Heart right ventricle (tissue), 16 donors: ENCODE measurements at regions not wholly inside any gene's neighbourhood (a gene's known extent, or its start where the extent isn't known, plus 50 kb on each side); places are given as distances from the start of the nearest gene placed in this dataset.

Source experiments
- ATAC-seq, 8 donors: fragments of 200-7000 bp; cut with Tn5 transposase; one replicate each; pipeline ENCODE4 v1.9.1; 2020; ENCODE audit warnings: mild to moderate bottlenecking in 8 of 8, moderate library complexity in 8 of 8, moderate number of reproducible peaks in 1 of 8
- DNase-seq, 2 donors: peaks; one replicate each; pipeline ENCODE4 v3.0.0-alpha.2; 2020
- H3K27ac ChIP-seq, 10 donors: fragments of 200-600 bp; sonication (generic) in 2 of 10; one replicate each; pipeline versions ENCODE4 v1.5.0 to v1.8.0; 2020 to 2022; ENCODE audit warnings: mild to moderate bottlenecking in 3 of 10
- H3K27me3 ChIP-seq, 7 donors: fragments of 200-600 bp; one replicate each; pipeline ENCODE4 v1.8.0; 2021 to 2022; ENCODE audit warnings: mild to moderate bottlenecking in 2 of 7
- H3K36me3 ChIP-seq, 9 donors: fragments of 200-600 bp; sonication (generic) in 1 of 9; one replicate each; pipeline versions ENCODE4 v1.5.0 to v1.8.0; 2020 to 2022; ENCODE audit warnings: mild to moderate bottlenecking in 2 of 9
- H3K4me1 ChIP-seq, 9 donors: fragments of 200-600 bp; sonication (generic) in 1 of 9; one replicate each; pipeline versions ENCODE4 v1.5.0 to v1.8.0; 2020 to 2022; ENCODE audit warnings: mild to moderate bottlenecking in 4 of 9
- H3K4me3 ChIP-seq, 10 donors: fragments of 200-600 bp; sonication (generic) in 2 of 10; one replicate each; pipeline versions ENCODE4 v1.5.0 to v1.8.0; 2020 to 2022; ENCODE audit warnings: mild to moderate bottlenecking in 7 of 10, moderate library complexity in 2 of 10
- H3K9me3 ChIP-seq, 11 donors: fragments of 200-600 bp in 10 of 11; sonication (generic) in 2 of 11; one replicate each; pipeline versions ENCODE4 v1.5.0 to v1.8.0; 2013 to 2022; ENCODE audit warnings: mild to moderate bottlenecking in 2 of 11, control low read depth in 1 of 11, moderate library complexity in 1 of 11
- CTCF ChIP-seq, 9 donors: fragments of 200-600 bp; sonication (generic) in 2 of 9; IDR thresholded peaks; one replicate each; pipeline versions ENCODE4 v1.5.0 to v1.8.0; 2021 to 2022; ENCODE audit warnings: antibody characterized with exemption in 9 of 9, mild to moderate bottlenecking in 5 of 9, moderate library complexity in 1 of 9
- WGBS, 2 donors: extraction: QIAGEN DNeasy Blood & Tissue Kit; methylation state at CpG; one replicate each; pipeline ENCODE4 v1.1.7; 2013; ENCODE audit warnings: inconsistent platforms in 1 of 2; 5-methylcytosine and 5-hydroxymethylcytosine counted together
- intact Hi-C, 10 donors: fragments of 100-400 bp; cut with DNase I; formaldehyde crosslinking; loops; one replicate each; pipeline versions ENCODE4 v1.11.1 to v1.14.2; 2022
- donor health status: Arrhythmogenic right ventricular cardiomyopathy.
- donor health status: ischemic (EF 13 %, LVEDD 7.1; RV severe dilation, severe dysfunction).
- donor health status: healthy with polysubstance abuse.
- donor health status: DM: no; HTN: yes; CAD: no.
- donor health status: DM: no; HTN: no; CAD: no.
- donor health status: ischemic (EF 25% LVEDD 6.9; RV normal size, moderate dysfunction).
- donor health status: ischemic (EF 25% LVEDD 5.7; RV mildly dilated, moderate dysfunction).
- donor health status: healthy.
- donor health status: DM: yes; HTN: yes; CAD: no.
- donor health status: Ischemic cardiomyopathy.
- donor health status: ischemic (EF 35%, LVEDD 5.7; RV mildly dilated, moderate dysfunction).
- donor health status: nonischemic (EF 11% LVEDD 7.7; RV severe dilation, severe dysfunction).
- donor health status: DM: yes; HTN: yes; CAD: no.
- donor health status: PGD.
- donor health status: ischemic (EF 29% LVEDD 5.4; RV normal size, mild dysfunction).
- donor health status: nonischemic (EF 23%, LVEDD 6.1; RV moderate dilation, normal function).

GRCh38 chr11:41895081-41895480 lies 435.6 kb upstream of the LRRC4C start:
- no peak for TF ChIP-seq CTCF (IDR thresholded peaks at IDR 0.05)
- Histone ChIP-seq H3K4me3 (no peak overlapping the region), H3K36me3 (no peaks in the 10 kb centered on the region), H3K9me3 (peaks cover 0 to 12% (median 0%) of the 10 kb centered on the region in 11 donors), H3K27me3 (no peaks in the 10 kb centered on the region), H3K27ac (no peak overlapping the region), H3K4me1 (no peaks in the 10 kb centered on the region)
- DNase-seq = no peak
- ATAC-seq = no peak
- intact Hi-C loops = no loop called here

- TF ChIP-seq CTCF (IDR thresholded peaks at IDR 0.05) = no peak
- peaks cover 0 to 23% (median 0%) of the 10 kb centered on the region in 11 donors for H3K9me3 ChIP-seq
- DNase-seq (no peak), ATAC-seq (no peak)
- H3K4me1 ChIP-seq = no peaks in the 10 kb centered on the region
- intact Hi-C loops = no loop called here
- H3K27me3 ChIP-seq = no peaks in the 10 kb centered on the region
- H3K27ac ChIP-seq = no peak overlapping the region
- no peaks in the 10 kb centered on the region for H3K36me3 ChIP-seq
- 37 to 51% methylated on average over 2 of the region's 2 CpGs for WGBS, 2 donors
- no peak overlapping the region for H3K4me3 ChIP-seq
These were observed 438.5 kb upstream of the LRRC4C start for GRCh38 chr11:41897991-41898390.

GRCh38 chr11:41917900-41918299 lies 458.4 kb upstream of the LRRC4C start:
- H3K27ac ChIP-seq = no peak overlapping the region
- H3K4me1 ChIP-seq = no peaks in the 10 kb centered on the region
- ATAC-seq = no peak
- DNase-seq = no peak
- no peaks in the 10 kb centered on the region for H3K36me3 ChIP-seq
- no peaks in the 10 kb centered on the region for H3K27me3 ChIP-seq
- intact Hi-C loops = no loop called here
- H3K9me3 ChIP-seq = peaks cover 0 to 54% (median 14%) of the 10 kb centered on the region in 11 donors
- H3K4me3 ChIP-seq = no peak overlapping the region
- WGBS, 2 donors = 71 to 80% methylated on average over 5 of the region's 5 CpGs
- no peak for TF ChIP-seq CTCF (IDR thresholded peaks at IDR 0.05)

- no peak for TF ChIP-seq CTCF (IDR thresholded peaks at IDR 0.05)
- Histone ChIP-seq H3K36me3 (no peaks in the 10 kb centered on the region), H3K4me3 (no peak overlapping the region), H3K4me1 (no peaks in the 10 kb centered on the region), H3K27ac (no peak overlapping the region), H3K27me3 (no peaks in the 10 kb centered on the region), H3K9me3 (peaks cover 0 to 32% (median 6%) of the 10 kb centered on the region in 11 donors)
- intact Hi-C loops = no loop called here
- ATAC-seq (no peak), DNase-seq (no peak)
- WGBS, 2 donors = 50 to 51% methylated on average over 2 of the region's 2 CpGs
These were observed 460.9 kb upstream of the LRRC4C start for GRCh38 chr11:41920374-41920773.
